Right lung (tissue), 2 donors: ENCODE measurements at regions not wholly inside any gene's neighbourhood (a gene's known extent, or its start where the extent isn't known, plus 50 kb on each side); places are given as distances from the start of the nearest gene placed in this dataset.

Experiments
- DNase-seq, 2 donors: peaks; one replicate each; pipeline ENCODE4 v3.0.0-alpha.2; 2013

DNA sequence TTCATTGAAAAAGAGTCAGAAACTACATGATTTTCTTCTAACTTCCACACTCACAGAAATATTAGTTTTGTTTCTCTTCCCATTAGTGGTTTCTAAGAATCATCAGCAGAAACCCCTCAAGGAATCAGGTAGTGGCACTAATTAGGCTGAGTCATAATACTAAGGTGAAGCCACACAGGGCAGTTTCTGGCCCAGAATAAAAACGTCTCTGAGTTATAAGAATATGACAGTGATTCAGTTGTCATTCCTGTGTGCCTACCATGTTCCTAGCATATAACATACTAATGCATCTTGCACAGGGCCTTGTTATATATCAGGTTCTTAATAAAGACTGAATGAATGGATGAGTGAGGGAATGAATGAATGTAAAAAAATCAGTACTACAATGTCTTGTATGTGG lies 206.0 kb upstream of the PLEKHG7 start:
- no peak for DNase-seq

DNA sequence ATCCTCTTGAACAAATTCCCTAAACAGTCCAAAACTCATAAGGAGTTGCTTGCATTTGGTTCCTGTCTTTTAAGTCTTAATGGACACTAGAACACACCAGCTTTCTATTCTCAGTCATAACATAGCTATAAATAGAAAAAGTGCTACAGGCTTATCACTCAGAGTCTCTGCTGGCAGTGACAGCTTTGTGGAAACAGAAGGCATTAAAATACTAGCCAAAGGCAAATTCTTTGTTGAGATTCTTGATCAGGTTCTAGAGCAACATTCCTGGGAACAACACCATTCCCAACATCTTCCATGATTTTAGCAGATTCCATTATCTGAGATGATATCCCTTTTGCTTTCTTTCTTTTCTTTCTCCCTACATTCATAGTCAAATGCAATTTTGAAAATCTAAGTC lies 207.7 kb upstream of the PLEKHG7 start:
- DNase-seq = no peak

DNA sequence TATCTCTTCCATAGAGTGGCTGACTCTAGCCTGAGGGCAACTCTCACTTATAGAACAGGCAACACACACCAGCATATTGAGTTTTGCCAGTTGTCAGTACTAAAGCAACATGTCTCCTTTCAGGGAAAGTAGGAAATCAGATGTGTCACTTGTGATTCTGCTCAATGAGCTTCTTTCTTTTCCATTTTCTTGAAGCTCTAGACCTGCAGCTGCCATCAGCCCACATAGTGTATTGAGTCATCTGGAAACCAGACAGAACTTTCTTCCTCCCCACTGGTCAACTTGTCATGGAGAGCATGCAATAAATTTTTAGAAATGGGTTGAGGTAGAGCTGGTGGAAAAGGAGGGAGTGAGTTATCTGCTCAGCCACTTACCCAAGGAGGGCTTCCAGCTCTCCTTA lies 209.0 kb upstream of the PLEKHG7 start:
- no peak for DNase-seq

DNA sequence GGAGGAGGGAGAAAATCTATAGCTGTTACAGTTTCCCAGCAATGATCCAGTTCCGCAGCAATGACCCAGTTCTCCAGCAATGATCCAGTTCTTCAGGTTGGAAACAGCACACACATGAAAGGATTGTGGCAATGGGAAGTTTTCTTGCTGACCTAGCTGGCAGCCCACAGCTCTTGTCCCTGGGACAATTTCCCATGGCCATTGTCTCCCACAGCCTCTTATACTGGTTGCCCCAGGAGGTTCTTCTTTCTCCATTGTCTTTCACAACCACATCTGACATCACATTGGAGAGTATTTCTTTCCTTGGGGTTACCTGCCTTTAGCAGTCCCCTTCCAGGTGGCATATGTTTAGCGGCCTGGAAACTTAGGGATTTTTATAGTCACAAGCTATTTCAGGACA lies 209.8 kb upstream of the PLEKHG7 start:
- no peak for DNase-seq

DNA sequence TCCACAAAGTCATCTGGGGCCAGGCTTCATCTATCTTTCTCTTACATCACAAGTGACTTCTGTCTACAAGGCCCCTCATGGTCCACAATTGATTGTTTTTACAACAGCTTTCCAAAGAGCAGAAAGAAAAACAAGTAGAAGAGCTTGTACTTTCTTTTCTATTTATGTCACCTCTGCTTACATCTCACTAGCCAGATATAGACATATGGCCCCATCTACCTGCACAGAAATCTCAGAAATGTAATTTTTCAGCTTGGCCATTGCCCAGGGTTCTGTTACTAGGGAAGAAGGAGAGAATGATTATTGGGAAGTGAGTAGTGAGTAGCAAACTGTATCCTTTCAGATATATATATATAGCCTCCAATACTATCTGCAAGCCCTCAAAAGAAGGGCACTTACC lies 210.5 kb upstream of the PLEKHG7 start:
- DNase-seq = no peak

DNA sequence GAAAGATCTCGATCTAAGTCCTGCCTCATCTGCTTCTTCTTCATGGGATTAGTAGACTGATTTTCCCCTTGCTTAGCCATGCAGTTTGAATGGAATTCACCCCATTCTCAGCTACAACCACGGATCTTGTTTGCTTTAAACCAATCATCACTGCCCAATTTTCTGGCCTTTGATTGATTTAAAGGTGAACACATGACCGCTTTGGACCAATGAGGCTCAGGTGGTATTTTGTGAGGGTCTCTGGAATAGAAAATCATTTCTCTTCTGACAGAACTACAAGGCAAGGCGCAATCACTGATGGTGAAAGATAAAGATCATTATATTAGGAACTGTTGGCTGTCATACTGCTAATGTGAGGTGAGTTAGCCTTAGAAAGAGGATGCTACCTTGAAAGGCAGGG lies 213.0 kb upstream of the PLEKHG7 start:
- DNase-seq = no peak

DNA sequence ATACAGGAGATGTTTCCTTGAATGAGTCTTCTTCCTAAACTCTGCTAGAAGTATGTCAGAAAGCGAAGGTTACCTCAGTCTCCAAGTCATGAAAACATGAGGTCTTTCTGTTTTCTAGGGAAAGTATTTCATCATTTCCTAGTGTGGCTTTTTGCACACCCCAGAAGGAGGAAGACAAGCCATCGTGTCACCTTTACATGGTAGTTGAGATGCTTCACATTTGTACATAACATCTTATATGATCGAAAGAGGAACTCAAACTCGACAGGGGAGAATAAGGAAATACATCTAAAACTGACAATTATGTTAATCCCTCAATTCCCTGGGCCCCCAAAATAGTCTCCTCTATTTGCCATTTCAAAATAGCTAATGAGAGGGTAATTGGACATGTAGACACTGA lies 214.1 kb upstream of the PLEKHG7 start:
- DNase-seq = no peak

DNA sequence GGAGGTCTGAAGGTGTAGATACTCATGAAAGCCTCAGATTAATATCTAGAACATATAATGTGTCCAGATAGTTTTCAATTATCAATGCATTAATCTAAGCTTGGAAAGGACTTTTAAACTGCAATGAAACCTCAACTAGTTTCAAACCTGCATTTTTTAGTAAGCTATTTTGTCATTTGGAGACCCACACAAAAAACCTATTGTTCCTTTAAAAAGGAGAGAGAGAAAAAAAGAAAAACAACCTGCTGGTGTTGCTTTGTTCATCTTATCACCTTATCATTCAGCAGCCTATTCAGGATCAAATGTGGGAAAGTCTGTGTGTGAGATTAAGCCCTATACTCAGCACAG lies 215.7 kb upstream of the PLEKHG7 start:
- DNase-seq = no peak

DNA sequence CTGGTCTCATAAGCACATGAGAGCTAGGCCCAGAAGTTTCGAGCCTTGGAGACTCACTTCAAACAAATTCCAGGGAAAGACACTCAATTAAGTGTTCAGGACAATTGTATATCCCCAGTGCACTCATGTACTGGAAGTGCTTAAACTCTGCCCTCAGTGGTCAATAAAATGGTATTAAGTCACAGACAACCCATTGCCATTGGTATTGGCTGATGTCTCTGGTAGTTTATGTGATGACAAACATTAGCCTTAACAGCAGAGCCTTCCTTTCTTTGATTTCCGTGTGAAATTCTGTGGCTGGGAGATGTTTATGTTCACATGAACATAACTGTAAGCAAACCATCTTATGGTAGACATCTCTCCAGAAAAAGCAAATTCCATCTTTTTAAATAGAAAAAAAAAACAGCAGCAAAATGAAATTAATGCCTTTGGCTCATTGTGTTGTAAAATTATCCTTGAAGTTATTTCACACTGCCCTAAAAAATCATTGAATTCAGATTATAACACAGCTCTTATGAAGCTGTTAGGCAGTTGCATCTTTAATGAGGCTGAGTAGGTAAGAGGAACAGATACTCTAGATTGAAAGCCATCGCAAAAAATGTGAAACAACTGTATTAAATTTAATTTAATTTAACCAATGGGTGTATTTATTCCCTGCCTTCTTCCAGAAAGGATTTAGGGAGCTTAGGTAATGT lies 216.2 kb upstream of the PLEKHG7 start:
- DNase-seq = no peak

DNA sequence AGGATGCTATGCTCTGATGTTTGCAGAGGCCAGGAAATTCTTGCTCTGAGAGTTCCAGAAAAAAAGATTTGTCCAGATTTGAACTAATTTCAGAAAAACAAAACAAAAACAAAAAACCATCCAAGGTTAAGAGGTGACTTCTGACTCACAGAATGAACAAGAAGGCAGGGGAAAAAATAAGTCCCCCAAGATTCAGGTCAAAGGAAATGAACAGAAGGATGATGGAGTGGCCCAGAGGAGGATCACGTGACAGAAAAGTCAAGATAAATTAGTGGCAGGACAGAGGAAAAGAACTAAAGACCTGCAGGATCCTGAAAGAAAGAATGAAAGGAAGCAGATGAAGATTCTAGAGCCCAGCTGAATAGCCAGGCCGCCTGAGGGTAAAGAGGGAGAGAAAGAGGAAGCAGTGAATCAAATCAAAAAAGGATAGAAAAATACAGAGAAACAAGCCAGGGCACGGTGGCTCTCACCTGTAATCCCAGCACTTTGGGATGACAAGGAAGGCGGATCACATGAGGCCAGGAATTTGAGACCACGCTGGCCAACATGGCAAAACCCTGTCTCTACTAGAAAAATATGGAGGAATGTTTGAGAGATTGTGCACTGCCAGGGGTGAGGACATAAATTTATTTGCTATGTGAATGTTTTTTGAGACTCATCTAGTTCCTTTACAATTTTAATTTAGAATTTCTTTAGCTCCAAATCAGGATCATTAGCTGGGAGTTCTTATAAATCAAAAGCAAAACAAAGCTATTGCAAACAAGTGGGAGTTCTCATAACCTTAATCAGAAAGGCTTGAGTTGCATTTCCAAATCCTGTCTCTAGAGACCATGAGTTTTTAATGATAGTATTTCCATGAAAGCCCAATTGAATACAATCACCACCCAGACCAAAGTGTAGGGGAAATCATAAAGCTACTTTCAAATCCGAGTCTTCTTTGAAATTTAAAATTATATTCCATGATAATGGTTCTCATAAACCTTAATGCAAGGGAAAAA lies 217.1 kb upstream of the PLEKHG7 start:
- DNase-seq = no peak

DNA sequence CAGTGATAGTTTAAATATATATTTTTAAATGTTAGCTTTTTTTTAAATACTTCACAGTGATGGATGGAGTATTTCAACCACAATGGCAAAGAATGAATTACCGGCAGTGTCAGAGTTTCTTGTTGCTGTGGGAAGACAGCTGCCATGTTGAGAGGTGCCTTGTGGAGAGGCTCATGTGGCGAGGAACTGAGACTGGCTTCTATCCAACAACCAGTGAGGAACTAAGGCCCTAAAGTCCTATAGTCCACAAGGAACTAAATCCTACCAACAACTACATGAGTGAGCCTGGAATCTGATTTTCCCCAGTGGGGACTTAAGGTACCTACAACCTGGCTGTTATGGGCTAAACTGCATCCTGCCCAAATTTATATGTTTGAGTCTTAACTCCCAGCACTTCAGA lies 220.2 kb upstream of the PLEKHG7 start:
- no peak for DNase-seq

DNA sequence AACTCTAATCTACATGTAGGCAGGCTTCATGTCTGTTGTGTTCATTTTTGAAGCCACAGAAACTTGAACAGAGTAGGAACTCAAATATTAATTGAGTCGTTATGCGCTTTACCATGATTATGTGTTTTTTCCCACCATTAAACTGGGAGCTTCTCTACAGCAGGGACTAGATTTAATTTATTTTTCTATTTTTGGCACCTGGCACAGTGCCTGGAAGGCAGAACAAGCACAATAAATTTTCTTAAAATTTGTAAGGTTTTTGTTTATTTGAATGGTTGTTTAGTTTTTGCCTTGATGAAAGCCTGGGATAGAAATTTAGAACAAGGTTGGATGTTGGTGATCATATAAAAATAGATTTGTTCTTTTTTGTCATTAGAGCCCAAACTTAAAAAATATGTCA lies 221.7 kb upstream of the PLEKHG7 start:
- no peak for DNase-seq

DNA sequence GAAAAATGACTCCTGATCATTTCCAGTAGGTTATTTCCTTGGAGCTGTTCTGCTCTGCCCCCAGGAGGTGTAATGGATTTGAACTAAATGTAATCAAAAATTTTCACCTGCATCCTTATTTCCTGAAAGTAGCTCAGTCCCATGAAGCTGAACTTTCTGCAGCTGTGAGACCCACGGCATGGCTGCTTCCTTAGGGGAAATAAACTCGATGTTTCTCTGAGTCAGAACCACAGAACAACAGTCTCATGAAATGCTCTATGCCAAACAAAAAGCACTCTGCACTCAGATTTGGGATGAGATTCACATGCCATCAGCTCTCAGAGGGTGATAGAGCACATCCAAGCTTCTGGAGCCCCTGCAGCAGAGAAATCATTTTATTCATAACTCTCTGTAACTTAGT lies 224.1 kb upstream of the PLEKHG7 start:
- DNase-seq = no peak

DNA sequence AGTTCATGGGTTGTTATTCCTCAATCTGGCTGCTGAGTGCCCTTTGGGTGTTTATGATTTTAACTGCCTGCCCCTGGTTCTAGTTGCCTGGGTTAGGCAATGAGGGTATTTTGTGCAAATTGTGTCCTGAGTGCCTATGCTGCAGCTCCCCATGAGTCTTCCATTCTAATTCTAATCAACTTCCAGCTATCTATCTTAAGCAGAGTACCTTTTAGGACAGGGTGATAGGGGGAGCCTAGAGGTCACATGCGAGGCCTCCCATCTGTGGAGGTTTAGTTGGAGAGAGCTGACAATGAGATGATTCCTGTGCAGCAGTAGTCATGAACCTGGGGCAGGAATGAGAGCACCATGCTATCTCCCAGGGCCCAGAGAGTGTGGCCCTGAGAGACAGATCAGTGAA lies 225.9 kb upstream of the PLEKHG7 start:
- no peak for DNase-seq

DNA sequence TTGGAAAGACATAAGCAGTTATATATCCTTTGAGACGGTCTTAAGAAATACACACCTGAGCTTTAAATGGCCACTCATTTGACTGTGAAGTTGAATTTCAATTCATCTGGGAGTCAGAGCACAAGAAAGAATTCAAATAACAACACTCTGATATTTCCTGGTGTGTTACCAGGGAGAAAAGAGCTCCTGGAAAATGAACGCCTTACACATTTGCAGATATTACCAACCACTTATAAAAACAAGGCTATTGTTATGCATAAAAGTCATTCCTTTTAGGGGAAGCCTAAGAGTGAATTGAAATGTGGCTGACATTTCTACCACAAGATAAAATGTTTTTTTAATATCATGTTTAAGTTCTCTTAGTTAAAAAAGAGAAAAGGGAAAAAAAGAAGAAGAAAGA lies 229.2 kb upstream of the PLEKHG7 start:
- DNase-seq = no peak

DNA sequence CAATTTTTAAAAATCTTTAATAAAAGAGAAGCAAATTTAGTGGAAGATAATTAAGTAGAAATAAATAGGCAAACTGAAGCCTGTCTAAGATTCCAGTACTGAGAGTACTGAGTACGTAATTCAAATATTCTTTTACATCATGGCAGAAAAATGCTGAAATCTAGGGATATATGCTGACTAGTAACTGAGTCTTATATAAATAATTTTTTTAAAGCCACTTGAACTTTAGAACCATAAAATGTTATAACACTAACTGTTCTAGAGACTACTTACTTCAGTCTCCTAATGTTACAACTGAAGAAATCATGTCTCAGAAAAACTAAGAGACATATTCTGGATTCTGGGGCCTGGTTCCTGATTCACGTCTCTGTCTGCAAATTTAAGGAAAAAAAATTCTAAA lies 230.6 kb upstream of the PLEKHG7 start:
- no peak for DNase-seq

DNA sequence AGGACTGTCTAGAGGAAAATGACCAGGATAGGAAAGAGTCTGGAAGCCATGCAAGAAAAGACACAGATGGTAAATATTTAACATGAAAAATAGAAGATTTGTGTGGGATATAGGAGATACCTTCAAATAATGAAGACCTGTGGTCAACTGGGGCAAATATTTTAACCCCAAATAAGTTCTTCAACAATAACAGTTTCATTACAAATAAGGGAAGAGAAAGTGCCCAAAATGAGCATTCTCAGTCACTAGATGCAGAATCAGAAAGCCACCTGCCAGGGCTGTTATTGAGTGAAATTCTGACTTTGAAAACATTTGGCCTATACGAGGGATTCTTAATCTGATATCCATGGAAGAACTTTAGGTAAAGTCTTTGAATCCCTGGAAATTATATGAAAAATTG lies 231.2 kb upstream of the PLEKHG7 start:
- no peak for DNase-seq

DNA sequence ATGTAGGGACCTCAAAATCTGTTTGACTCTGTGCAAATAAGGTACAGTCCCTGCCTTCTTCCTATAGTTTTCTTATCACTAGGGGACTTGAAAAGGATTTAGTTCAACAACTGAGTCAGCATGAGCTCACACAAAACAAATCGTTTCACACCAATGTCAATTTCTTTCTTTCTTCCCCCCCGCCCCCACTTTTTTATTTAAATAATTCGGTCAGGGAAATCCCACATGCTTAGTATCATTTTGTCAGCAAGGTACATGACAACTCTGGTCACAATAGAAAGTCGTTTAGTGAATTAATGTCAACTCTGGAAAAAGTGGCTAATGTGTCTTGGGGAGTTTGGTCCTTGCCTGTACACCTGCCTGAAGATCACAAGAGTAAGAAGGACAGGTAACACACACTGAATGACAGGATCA lies 232.2 kb upstream of the PLEKHG7 start:
- DNase-seq = no peak

DNA sequence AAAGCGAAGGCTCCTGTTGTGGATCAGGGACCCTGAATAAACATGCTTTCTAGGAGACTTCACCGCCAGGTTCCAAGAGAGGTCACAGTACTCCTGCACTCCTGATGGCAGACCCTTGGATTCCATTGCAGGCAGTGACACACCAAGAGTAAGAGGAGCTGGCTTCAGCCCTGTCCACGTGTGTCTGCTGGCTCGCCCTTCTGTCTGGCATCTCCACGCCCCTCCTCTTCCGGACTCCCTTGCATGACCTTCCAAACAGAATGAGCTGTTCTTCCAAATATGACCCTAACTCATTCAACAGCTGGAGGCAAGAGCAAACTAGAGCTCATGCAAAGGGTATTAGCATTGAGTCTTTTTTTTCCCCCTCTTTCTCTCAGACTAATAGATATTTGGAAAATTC lies 233.0 kb upstream of the PLEKHG7 start:
- no peak for DNase-seq

DNA sequence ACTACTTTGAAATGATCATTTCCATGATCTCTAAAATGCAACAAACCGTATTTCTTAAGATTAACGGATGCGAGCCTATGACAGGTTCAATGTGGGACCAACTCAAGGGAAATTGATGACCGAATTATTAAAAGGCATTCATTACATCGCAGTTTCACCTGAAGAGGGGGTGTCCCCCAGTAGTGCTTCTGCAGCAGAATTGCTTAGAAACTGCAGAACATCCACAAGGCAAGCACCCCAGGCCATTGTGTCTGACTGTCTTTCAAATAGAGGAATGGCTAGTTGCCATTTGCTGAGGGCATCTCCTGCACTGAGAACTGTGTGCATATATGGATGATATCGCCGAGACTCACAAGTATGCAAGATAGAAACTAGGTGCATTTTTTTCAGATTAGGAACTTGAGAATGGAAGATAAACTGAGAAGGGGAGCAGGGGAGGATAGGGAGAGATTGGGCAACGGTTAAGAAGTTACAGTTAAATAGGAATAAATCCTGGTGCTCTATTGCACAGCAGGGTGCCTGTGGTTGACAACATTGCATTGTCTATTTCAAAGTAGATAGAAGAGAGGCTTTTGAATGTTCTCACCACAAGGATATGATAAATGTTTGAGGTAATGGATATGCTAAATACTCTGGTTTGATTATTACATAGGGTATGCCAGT lies 234.3 kb upstream of the PLEKHG7 start:
- no peak for DNase-seq

DNA sequence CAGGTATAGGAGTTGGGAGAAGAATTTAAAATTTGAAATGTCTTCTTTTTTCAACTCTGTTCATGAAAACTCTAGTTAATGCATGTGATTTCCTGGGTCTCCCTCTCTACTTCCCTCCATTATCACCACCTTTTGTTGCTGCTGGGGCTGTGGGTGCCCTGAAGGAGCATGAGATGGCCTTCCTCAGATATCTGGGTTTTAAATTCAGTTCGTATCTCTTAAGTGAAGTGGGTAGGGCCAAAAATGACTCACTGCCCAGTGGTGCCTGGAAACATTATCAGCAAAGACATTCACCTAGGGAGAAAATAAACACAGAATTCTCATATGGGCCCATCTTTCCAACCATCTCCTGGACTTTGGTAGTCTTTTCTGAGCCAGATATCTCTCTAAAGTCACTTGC lies 234.9 kb upstream of the PLEKHG7 start:
- DNase-seq = no peak

DNA sequence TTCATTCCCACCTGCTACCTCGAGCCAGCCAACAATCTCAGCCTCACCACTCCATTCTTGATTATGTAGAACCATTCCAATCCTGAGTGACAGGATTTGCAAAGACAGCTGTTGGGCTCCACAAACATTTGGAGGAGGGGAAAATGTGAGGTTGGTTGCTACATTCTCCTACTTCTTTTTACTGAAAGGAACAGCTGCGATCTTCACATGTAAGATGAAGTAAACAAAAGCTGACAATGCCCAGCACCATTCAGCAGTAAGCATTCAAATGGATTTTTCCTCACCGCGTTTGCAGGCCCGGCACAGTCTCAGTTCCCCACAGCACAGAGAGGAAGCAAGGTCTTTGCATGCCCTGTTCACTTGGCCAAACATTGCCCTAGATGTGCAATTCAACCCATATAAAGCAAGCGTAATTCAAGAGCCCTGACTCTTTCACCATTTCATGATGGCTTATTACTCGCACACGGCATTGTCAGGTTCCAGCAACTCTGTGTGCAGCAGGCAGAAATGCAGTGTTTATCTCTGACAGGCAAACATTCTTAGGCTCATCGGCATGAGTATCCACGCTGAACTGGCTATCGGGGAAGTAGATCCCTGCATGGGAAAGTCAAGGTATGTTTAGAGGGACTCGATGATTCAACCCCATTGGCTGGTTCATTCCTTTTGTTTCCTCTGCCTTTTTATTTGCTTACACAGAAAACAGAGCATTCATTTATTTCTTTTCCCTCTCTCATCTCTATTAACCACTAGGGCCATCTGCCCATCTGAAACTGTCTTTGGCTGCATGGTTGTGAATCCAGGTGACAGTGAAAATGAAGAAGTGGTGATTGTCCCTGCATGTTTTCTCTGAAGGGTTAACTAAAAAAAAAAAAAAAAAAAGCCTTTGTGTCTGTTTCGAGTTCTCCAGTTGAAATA lies 236.1 kb upstream of the PLEKHG7 start:
- peak; percentile 30 to 40 for DNase-seq
